Fibroblast of pulmonary artery (primary cell): ENCODE measurements at regions not wholly inside any gene's neighbourhood (a gene's known extent, or its start where the extent isn't known, plus 50 kb on each side); places are given as distances from the start of the nearest gene placed in this dataset.
"Not testable (repeated sequence)": the region's sequence is repeated elsewhere in the genome, so short reads cannot be mapped to it uniquely, and the experiment has no call there.

ENCODE experiments used
- DNase-seq: peaks from one replicate; pipeline ENCODE4 v3.0.0-alpha.2; 2010; ENCODE audit warnings: low read depth
- H3K4me3 ChIP-seq: replicated peaks from 2 replicates; pipeline ENCODE4 v1.5.1; 2011; ENCODE audit warnings: low read depth, mild to moderate bottlenecking, control low read depth, low read length, moderate library complexity
- CTCF ChIP-seq: IDR thresholded peaks from 2 replicates; pipeline ENCODE4 v1.5.1; 2011; ENCODE audit warnings: mild to moderate bottlenecking, control low read depth, low read length, inconsistent platforms; ENCODE audit errors: missing control alignments

DNA sequence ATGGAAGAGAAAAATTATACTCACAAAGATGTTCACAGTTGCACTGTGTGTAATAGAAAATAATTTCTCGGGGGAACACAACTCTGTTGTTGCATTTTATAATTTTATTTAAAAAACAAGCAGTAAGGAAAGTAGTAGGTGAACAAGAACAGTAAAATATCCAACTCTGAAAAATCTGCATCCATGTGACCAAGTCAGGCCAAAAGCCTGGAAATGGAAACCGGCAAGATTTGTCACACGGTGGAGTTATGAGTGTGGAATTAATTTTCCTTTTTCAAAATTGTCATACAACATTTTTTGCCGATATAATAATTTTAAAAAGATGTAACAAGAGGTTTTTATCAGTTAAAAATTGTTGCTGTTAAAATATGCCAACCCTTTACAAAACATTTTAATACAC lies 1421.5 kb downstream of the BRD1 start:
- TF ChIP-seq CTCF: no peak
- no peak overlapping the region for H3K4me3 ChIP-seq

DNA sequence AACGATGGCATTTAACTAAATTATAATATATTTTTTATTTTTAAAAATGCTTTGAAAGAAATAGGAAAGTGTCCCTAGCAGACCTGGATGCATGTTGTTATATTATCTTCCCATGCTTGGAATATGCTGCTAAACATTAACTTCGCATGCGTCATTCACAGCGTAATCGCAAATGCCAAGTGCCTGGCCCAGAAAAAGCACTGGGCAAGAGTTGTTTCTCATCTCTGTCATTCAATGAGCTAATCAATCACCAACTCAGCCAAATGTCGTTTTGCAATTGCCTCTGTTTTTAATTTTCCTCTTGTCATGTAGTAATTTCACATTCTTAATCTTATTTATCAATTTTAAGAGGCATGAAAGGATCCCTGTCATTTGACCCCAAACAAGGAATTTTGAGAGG lies 1421.9 kb downstream of the BRD1 start:
- DNase-seq: no peak
- TF ChIP-seq CTCF: no peak
- no peak overlapping the region for H3K4me3 ChIP-seq

More for the DNA sequence above, 1421.5 kb downstream of the BRD1 start:
- DNase-seq: no peak

DNA sequence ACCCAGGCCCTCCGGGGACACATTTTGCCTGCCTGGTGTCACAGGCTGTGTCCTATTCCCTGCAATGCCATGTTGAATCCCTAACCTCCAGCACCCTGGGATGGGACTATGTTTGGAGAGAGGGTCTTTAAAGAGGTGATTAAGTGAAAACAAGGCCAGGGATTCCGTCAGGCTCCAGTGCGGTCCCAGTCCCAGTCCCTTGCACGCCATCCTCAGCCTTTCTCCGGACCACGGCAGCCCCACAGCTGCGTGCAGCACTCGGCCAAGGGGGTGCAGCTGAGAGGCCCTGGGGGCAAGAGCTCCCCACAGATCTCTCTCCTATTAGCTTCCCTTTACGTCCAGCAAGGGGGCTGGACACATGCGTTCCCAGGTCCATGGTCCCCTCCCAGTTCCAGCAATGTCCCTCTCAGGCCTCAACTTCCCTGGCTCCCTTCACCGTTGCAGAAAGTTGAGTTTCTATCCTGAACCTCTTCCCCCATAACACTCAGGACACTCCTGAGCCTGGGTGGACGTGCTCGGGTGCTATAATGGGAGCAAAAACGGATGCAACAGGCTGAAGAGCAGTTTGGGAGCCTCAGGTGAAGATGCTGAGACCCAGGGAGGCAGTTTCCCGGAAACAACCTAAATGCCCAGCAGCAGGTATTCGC lies 1422.7 kb downstream of the BRD1 start:
- no peak for DNase-seq
- no peak for TF ChIP-seq CTCF
- H3K4me3 ChIP-seq: no peak overlapping the region

- no peak for DNase-seq
- H3K4me3 ChIP-seq: no peak overlapping the region
- no peak for TF ChIP-seq CTCF
Measured at GRCh38 chr22:48403521-48404403, 1423.9 kb downstream of the BRD1 start.

DNA sequence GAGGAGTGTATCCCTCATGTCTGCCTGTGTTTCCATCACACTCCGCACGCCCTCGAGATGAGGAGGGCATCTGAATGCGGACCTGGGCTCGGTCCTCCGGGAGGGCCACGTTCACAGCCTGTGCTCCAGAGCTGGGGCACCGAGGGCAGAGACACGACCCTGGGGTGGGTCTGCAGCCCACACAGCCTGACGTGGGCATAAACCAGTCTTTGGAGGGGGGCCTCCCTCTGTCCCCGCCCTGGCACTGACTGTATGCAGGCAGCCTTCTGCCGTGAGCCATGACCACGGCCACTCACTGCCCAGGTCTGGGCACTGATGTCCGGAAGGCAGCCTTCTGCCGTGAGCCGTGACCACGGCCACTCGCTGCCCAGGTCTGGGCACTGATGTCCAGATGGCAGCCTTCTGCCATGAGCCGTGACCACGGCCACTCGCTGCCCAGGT lies 1425.1 kb downstream of the BRD1 start:
- no peak overlapping the region for H3K4me3 ChIP-seq
- TF ChIP-seq CTCF: no peak
- DNase-seq: no peak

- DNase-seq, H3K4me3 ChIP-seq: not testable (repeated sequence)
Measured at GRCh38 chr22:48401523-48401922, 1426.2 kb downstream of the BRD1 start.

DNA sequence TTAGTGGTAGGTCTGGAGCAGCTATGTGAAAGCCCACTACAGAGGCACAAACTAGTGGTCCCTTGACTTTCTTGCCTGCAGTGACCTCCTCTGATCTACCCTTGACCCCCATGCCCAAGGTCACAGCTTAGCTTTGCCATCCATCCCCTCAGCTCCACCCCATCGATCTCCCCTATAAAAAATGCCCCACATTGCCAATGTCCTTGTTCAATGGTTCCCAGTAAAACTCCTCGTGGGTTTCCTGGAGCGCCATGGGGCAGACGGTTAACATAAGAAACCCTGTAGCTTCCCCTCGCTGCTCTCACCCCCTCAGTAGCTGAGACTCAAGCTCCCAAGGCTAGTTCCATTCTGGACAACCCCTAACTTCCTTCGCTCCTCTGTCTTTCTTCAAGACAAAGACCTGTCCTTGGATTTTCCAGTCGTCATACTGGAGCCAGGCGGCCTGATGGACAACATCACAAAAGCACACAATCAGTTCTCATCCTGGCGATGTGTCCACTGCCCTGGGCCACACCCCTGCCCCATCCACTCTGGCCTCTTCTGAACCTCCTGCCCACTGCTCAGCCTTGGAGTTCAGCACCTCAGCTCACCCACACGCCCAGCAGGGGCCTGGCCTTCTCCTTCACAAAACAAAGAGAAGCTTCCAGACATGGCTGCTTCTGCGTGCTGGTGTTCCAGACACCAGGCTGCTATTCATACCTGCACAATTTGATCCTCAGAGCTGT lies 1429.3 kb downstream of the BRD1 start:
- no peak for TF ChIP-seq CTCF
- H3K4me3 ChIP-seq: no peak overlapping the region
- DNase-seq: no peak
